ENCODE measurements at regions not wholly inside any gene's neighbourhood (a gene's known extent, or its start where the extent isn't known, plus 50 kb on each side); places are given as distances from the start of the nearest gene placed in this dataset.
"Not testable (repeated sequence)": the region's sequence is repeated elsewhere in the genome, so short reads cannot be mapped to it uniquely, and the experiment has no call there.

DNA sequence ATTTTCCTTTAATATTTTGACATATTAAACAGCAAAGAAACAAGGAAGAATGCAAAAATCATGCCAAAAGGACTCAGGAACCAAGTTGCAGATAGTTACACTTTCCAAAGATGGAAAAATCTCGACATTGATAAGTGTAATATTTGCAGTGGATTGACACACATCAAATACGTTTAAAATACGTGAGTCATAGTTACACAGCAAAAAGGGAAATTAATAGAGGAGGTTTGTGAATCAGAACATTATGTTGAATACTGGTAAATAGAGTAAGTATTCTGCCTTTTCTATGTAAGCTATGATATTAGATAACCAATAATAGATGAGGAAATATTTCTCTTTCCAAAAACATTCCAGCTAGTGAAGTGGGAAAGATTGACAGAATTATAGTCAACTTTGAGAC is 1761.3 kb upstream of the IGFBP7 start:
- DNase-seq (ENCODE audit: low read depth in 2 of 2), result no peak

DNA sequence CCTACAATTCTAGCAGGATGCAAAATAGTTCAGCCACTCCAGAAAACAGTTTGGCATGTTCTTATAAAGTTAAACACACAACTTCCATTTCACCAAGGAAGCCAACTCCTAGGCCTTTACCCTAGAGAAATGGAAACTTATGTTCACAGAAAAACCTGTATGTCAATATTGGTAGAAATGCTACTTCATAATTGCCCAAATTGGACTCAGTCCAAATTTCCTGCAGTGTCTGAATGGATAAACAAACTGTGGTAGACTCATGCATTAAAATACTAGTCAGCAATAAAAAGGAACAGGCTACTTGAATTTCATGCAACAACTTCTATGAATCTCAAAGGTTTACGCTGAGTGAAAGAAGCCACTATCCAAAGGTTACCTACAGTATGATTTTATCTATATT is 1738.8 kb upstream of the IGFBP7 start:
- DNase-seq (ENCODE audit: low read depth in 2 of 2), result no peak

- no peak for DNase-seq (ENCODE audit: low read depth in 2 of 2)
Observed at GRCh38 chr4:58843455-58843854, 1733.3 kb upstream of the IGFBP7 start.

DNA sequence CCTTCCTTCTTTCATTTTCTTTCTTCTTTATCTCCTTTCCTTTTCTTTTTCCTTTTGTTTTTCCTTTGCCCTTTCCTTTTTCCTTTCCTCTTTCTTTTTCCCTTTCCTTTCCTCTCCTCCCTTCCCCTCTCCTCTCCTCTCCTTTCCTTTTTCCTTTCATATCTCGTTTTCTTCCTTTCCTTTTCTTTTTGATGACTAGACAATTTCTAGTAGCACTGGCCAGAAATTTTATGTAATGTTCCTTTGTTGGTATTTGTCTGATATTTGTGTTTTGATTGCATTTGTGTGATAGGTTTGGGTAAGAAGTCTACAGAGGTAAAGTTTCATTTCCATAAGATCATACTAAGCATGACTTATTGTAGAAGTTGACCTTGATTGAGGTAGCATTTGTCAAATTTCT is 1722.9 kb upstream of the IGFBP7 start:
- no peak for DNase-seq (ENCODE audit: low read depth in 2 of 2)

GRCh38 chr4:58825278-58825677 is 1715.1 kb upstream of the IGFBP7 start:
- DNase-seq (ENCODE audit: low read depth in 2 of 2), result no peak

DNA sequence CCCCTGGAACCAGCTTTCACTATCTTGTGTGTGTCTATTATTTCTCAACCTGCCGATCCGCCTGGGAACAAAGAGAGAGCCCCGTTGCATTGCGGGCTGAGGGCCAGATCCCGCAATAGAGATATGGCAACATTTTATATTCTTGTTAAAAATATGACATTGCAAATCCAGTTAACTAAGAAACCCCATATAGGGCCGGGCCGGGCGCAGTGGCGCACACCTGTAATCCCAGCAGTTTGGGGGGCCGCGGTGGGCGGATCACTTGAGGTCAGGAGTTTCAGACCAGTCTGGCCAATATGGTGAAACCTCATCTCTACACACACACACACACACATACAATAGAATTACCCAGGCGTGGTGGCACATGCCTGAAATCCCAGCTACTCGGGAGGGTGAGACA is 1708.4 kb upstream of the IGFBP7 start:
- not testable (repeated sequence) for DNase-seq (ENCODE audit: low read depth in 2 of 2)

GRCh38 chr4:58809948-58810347 is 1699.8 kb upstream of the IGFBP7 start:
- DNase-seq (ENCODE audit: low read depth in 2 of 2), result no peak

DNA sequence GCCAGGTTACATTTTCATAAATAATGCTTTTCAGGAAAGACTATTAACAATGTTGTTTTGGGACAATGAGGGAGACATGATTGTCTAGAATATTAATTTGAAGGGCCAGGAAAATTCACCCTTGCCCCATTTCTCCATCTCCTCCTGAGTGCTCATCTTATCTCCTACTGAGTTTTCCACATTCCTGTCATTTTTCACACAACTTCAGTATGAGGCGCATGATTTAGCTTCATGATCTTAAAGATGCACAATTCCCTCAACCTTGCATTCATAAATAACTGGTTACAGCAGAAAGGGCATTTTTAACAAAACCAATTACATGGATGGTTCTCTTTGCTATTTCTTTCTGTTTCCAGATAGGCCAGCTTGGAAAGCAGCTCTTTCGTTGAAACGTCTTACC is 1699.2 kb upstream of the IGFBP7 start:
- DNase-seq (ENCODE audit: low read depth in 2 of 2), result no peak

- no peak for DNase-seq (ENCODE audit: low read depth in 2 of 2)
Observed at GRCh38 chr4:58808817-58809216, 1698.6 kb upstream of the IGFBP7 start.

DNA sequence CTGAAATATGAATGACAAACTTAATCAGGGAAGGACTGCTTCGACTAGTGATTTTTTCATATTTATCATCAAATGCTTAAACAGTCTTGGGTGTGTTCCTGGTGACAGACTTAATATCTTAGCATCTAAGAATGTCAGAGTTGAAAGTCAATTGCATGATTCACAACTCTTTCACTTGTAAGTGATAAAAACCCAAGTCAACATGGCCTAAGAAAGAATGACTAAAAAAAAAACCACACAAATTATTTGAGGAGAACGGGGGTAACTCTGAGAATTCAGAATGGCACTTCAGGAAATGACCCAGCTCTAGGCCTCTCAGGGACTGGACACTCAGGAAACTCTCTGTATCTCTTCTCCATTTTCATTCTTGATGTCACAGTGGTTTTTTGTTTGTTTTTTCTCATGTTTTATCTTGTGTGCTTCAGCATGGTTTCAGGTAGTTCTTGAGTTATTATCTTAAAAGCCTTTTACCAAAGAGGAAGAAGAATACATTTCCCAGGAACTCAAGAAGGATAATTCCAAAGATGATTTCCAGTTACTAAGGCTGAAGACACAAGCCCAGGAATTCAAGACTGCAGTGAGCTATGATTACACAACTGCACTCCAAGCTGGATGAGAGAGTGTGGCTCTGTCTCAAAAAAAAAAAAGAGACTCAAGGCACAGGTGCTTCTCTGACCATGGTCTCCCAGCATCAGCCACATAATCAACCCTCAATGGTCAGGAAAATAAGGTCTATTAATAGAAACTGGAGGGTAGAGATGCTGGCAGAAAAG is 1697.8 kb upstream of the IGFBP7 start:
- no peak for DNase-seq (ENCODE audit: low read depth in 2 of 2)

DNA sequence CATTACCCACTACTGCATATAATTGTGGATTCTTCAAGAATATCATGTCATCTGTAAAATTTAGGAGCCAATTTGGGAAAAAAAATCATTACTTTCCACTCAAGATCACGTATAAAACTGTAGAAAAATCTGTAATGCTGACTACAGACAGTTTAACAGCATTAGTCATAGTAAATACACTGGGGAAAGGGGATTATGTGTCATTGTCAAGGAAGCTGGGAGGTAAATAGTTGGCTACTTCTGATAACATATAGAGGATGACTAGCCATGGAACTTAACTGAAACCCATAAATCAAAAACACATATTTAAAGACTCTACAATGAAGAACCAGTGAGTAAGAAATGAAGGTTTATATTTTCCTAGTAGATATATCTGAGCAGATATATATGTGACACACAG is 1666.4 kb upstream of the IGFBP7 start:
- DNase-seq (ENCODE audit: low read depth in 2 of 2), result no peak

DNA sequence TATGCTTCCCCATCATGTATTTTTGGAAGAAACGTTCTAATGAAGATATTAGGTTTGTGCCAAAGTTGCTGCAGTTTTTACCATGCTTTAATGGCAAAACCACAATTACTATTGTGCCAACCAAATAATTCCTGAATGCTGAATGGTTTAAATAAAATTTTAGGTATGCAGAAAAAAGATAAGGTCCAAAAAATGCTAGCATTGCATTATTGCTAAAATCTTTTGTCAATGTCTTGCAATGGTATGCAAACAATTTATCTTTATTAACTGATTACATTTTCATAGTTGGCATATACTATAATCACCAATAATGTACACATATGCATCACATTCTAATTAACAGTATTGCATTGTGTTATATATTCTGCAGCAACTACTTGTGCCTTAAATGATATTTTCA is 1657.4 kb upstream of the IGFBP7 start:
- DNase-seq (ENCODE audit: low read depth in 2 of 2), result no peak

DNA sequence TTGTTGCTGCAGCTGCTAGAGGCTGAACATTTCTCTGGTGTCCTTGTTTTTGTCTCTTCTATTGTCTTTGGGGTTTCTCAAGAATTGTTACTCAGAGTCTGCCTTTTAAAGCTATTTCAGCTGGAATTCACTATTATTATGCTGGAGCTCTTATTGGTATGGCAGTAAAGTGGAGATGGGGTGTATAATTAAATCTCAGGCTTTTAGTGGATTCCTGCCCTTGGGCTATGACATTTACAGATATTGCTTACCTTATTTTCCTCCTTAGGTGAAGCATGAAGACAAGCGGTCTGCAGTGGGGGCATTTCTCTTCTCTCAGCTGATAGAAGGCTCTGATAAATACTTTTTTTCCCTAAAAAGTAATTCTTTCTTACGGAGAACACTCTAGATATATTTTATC is 1656.6 kb upstream of the IGFBP7 start:
- DNase-seq (ENCODE audit: low read depth in 2 of 2), result no peak

GRCh38 chr4:58761563-58761962 is 1651.4 kb upstream of the IGFBP7 start:
- DNase-seq (ENCODE audit: low read depth in 2 of 2), result no peak

DNA sequence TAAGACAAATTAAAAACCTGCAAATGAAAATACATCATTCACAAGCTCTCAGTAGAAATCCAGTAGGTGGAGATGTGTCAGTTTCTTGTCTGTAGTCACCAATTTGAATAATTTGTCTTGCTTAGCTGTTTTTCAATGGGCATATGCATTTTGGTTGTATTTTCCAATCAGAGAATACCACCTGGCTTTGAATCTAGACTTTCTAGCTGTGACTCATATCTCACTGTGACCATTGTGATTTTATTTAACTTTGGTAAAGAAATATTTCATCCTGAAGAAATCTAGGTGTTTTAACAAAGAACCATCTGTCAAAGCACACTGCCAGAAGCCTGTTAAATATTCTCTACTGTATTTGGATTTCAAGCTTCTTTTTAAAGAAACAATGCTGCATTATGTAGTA is 1650.6 kb upstream of the IGFBP7 start:
- no peak for DNase-seq (ENCODE audit: low read depth in 2 of 2)

- no peak for DNase-seq (ENCODE audit: low read depth in 2 of 2)
Observed at GRCh38 chr4:58760100-58760499, 1649.9 kb upstream of the IGFBP7 start.

GRCh38 chr4:58749206-58749605 is 1639.0 kb upstream of the IGFBP7 start:
- no peak for DNase-seq (ENCODE audit: low read depth in 2 of 2)

- DNase-seq (ENCODE audit: low read depth in 2 of 2), result no peak
Observed at GRCh38 chr4:58740897-58741296, 1630.7 kb upstream of the IGFBP7 start.

DNA sequence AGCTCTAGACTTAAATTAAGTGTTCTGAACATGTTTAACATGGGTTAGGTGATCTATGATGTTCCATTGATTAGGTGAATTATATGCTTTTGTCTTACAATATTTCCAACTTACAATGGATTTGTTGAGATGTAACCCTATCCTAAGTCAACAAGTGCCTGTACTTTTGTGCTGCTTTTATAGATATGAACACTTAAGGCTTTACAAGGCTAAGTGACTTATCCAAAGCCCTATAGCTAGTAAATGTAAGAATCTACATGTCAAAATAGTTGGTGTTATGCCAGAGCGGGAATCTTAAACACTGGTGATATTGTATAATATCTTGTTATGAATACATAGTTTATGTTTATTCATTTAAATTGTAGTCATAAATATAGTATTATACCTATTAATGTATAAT is 1629.1 kb upstream of the IGFBP7 start:
- no peak for DNase-seq (ENCODE audit: low read depth in 2 of 2)

- no peak for DNase-seq (ENCODE audit: low read depth in 2 of 2)
Observed at GRCh38 chr4:58738375-58738774, 1628.2 kb upstream of the IGFBP7 start.

DNA sequence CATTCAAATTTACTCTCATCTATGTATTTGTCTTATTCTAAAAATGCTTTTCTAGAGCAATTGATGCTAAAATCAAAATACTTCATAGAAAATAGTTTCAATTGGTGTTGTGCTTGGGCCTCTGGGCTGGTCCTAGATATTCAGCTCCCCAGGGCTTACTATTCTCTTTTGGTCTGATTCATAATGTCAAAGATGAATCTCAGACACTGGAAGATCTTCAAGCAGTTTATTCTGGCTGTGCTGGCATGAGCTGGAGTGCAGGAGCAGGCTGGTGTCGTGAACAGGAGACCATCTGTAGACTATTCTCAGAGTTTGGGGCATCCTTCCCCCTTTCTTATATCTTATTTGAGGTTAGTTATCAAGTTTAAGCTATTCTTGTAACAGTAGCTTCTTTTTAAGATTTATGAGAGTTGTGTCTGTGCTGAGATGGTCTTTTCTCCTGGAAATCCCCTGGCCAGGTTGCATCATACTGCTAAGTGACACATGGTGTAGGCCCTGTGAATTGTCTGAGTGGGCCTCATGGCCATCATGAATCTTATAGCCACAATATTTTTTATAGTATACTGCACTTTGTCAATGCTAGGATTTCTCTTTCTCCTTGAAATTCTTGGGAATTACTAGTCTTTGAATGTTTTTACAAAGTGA is 1624.0 kb upstream of the IGFBP7 start:
- no peak for DNase-seq (ENCODE audit: low read depth in 2 of 2)

DNA sequence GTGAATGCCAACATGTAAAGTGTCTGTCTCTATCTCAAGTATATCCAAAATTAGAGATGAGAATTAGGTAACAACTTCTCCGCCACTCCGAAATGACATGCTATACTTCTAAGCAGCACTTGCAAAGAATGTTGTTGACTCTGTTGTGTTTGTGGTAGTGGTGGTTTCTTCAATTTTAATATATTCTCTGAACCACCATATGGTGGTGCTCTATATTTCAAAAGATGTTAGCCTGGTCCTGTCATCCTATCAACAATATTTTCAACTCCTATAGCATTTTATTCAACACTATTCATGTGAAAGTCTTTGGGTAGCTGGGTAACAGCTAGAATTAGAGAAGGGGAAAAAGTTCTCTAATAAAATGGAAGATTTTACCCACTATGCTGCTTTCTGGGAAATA is 1622.8 kb upstream of the IGFBP7 start:
- DNase-seq (ENCODE audit: low read depth in 2 of 2), result no peak

- no peak for DNase-seq (ENCODE audit: low read depth in 2 of 2)
Observed at GRCh38 chr4:58723954-58724353, 1613.8 kb upstream of the IGFBP7 start.

DNA sequence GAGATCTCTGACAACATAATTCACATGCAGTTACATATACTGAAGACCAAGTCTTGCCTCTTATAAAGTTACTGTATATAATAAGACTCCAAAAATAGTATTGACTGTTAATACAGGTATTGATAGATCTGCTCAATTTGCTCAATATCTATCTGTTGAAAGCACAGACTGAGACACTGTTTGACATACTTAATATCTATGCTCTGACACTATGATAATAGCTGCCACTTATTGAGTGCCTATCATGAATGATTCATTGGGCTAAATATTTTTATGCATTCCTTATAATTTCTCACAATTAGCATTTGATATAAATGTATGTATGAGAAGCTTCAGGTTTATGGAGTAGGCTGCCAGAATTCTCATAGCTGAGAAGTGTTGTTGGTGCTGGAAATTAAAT is 1600.9 kb upstream of the IGFBP7 start:
- no peak for DNase-seq (ENCODE audit: low read depth in 2 of 2)
